Activated naive CD8-positive, alpha-beta T cell (primary cell): ENCODE measurements at regions not wholly inside any gene's neighbourhood (a gene's known extent, or its start where the extent isn't known, plus 50 kb on each side); places are given as distances from the start of the nearest gene placed in this dataset.

Experiments
- H3K27ac Mint-ChIP-seq: one replicate; pipeline ENCODE4 v1.8.0; 2021; ENCODE audit warnings: mixed read lengths
- H3K27me3 Mint-ChIP-seq: one replicate; pipeline ENCODE4 v1.8.0; 2021; ENCODE audit warnings: mixed read lengths
- H3K36me3 Mint-ChIP-seq: one replicate; pipeline ENCODE4 v1.8.0; 2021; ENCODE audit warnings: mixed read lengths
- H3K4me1 Mint-ChIP-seq: one replicate; pipeline ENCODE4 v1.8.0; 2021; ENCODE audit warnings: low read depth, mixed read lengths
- H3K4me3 Mint-ChIP-seq: one replicate; pipeline ENCODE4 v1.8.0; 2021; ENCODE audit warnings: mild to moderate bottlenecking, mixed read lengths
- H3K9me3 Mint-ChIP-seq: one replicate; pipeline ENCODE4 v1.8.0; 2021; ENCODE audit warnings: low read depth, mixed read lengths

DNA sequence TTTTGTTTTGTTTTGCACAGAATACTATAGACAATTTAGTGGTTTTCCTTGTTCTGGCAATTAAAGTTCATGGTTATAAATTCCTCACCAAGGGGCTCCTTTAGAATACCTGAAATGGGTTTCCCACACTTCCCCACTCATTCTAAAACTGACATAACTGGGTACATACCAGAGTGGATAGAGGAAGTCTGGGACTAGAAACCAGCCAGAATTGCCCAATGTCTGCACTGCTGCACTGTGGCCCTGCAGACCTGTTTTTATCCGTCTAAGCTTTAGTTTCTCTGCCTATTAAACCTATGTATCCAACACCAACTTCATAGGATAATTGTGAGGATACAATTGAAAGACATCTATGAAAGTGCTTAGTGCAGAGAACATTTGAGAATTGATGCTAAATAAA is 498.6 kb downstream of the KCTD12 start:
- Mint-ChIP-seq H3K9me3 (no peaks in the 10 kb centered on the region), H3K27ac (no peak overlapping the region), H3K27me3 (no peaks in the 10 kb centered on the region), H3K4me3 (no peak overlapping the region), H3K36me3 (no peaks in the 10 kb centered on the region), H3K4me1 (no peaks in the 10 kb centered on the region)

GRCh38 chr13:76386321-76386720 is 499.9 kb downstream of the KCTD12 start:
- Mint-ChIP-seq H3K36me3 (no peaks in the 10 kb centered on the region), H3K27ac (no peak overlapping the region), H3K4me1 (no peaks in the 10 kb centered on the region), H3K27me3 (no peaks in the 10 kb centered on the region), H3K4me3 (no peak overlapping the region), H3K9me3 (no peaks in the 10 kb centered on the region)

DNA sequence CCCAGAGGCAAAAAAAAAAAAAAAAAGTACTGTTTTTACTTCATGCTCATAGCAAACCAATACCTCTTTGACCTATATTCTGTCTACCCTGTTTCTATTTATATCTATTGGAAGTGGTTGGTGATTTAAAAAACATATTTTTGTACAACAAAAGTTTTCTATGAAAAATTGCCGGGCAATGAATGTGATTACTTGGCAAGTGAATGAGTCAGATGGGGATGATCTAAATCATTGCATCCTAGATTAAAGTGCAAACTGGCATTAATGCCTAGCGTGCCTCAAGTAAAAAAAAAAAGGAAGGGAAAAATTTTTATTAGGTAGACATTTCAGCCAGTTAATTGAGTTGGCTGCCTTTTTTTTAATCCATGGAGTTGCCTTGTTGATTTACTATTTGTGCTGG is 500.6 kb downstream of the KCTD12 start:
- no peak overlapping the region for H3K4me3 Mint-ChIP-seq
- no peaks in the 10 kb centered on the region for H3K9me3 Mint-ChIP-seq
- no peaks in the 10 kb centered on the region for H3K36me3 Mint-ChIP-seq
- no peak overlapping the region for H3K27ac Mint-ChIP-seq
- peaks cover 2% of the 10 kb centered on the region for H3K27me3 Mint-ChIP-seq
- H3K4me1 Mint-ChIP-seq = no peaks in the 10 kb centered on the region

DNA sequence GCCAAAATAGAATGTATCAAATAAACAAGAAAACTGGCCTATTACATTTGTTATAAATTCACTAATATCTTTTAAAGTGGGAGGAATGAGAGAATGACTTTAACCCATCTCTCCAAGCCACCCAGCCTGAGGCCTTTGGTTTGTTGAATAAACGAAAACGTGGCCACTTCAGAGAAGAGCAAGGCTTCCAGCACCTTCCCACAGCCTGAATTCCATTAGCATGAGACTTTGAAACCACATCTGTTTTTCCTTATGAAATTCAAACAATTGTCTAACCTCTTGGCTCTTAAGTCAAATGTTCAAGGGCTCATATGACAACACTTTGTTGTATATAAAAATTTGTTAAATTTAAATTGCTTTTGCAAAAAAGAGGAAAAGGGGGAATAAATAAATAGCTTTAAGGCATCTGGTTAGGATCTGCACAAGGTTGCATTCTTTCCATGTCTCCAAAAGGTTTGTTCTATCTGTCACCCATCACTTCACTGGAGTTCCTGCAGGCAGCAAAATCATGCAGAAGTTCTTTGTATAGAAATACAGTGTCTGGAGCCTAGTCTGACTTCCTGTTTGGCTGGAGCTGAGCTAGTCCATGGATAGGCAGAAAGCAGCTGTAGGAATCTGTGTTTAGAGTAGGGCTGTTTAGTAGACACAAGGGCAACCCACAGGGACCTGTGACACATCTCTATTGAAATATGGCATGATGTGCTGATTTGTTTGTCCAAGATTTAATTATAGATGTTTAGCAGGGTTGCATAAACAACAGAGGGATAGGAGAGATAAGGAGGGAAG is 502.3 kb downstream of the KCTD12 start:
- Mint-ChIP-seq H3K36me3 (no peaks in the 10 kb centered on the region), H3K9me3 (no peaks in the 10 kb centered on the region), H3K27ac (no peak overlapping the region), H3K4me1 (no peaks in the 10 kb centered on the region), H3K27me3 (peaks cover 2% of the 10 kb centered on the region), H3K4me3 (no peak overlapping the region)

- Mint-ChIP-seq H3K27me3 (peaks cover 5% of the 10 kb centered on the region), H3K4me3 (no peak overlapping the region), H3K4me1 (no peaks in the 10 kb centered on the region), H3K36me3 (no peaks in the 10 kb centered on the region), H3K9me3 (no peaks in the 10 kb centered on the region), H3K27ac (no peak overlapping the region)
Observed at GRCh38 chr13:76380446-76381065, 505.6 kb downstream of the KCTD12 start.

DNA sequence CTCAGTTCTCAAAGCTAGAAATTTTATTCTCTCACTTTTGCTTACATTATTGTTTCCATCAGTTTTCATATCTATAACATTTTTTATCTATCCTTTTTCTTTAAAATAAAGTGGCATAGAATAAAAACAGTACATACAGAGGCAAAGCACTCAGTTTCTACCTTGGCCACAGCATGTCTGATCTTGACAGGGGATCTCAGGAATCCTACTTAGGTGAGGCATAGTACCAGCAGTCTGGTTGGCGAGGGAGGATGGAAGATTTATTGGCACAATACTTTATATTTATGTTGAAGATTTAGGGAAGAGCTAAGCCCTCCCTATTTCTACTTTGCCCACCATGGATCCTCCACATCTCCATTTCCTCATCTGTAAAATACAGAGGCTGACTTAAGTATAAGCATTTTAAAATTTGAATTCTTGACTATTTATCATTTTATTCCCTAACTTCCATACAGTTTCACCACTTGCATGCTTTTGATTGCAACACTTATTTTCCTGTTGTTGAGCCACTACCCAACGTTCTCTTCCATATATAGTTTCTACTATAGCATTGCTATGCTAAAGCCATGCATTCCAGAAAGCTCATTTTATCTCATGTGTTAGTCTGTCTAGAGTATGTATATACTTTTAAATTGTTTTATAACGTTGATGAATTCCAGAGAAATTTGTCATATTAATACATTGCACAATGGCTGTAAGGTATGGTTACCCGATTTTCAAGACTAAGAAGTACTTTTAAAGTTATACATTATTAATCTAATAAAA is 506.7 kb downstream of the KCTD12 start:
- Mint-ChIP-seq H3K27me3 (peaks cover 5% of the 10 kb centered on the region), H3K27ac (no peak overlapping the region), H3K4me1 (no peaks in the 10 kb centered on the region), H3K9me3 (no peaks in the 10 kb centered on the region), H3K36me3 (no peaks in the 10 kb centered on the region), H3K4me3 (no peak overlapping the region)

- no peak overlapping the region for H3K4me3 Mint-ChIP-seq
- H3K36me3 Mint-ChIP-seq = no peaks in the 10 kb centered on the region
- no peak overlapping the region for H3K27ac Mint-ChIP-seq
- H3K27me3 Mint-ChIP-seq = peaks cover 5% of the 10 kb centered on the region
- H3K4me1 Mint-ChIP-seq = no peaks in the 10 kb centered on the region
- no peaks in the 10 kb centered on the region for H3K9me3 Mint-ChIP-seq
Observed at GRCh38 chr13:76378767-76379166, 507.4 kb downstream of the KCTD12 start.

DNA sequence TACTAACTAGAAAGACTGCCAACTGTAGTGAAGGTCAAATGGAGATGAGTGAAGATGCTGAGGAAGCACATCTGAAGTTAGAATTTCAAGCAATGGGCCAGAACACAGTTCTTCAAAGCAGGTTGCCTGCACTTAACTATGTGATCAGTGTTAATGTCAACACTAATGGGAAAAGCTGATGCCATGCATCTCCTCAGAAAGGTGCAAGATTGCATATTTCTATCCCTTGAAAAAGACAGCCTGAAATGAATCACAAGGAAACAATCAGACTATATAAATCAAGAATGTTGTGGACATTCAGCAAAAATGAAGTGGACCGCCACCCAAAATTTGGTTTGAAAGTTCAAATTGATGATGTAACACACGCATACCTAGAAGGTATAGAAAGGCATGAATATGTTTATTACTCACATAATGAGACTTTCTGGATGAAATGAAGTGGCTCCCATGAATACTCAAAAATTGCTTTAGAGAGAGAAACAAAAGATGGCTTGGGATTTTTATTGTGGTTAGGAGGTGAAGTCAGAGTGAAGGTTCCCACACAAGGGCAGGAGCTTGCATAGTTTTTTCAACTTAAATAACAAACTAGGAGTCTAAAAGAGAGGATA is 522.4 kb downstream of the KCTD12 start:
- no peaks in the 10 kb centered on the region for H3K36me3 Mint-ChIP-seq
- H3K4me1 Mint-ChIP-seq = no peaks in the 10 kb centered on the region
- no peaks in the 10 kb centered on the region for H3K9me3 Mint-ChIP-seq
- H3K27me3 Mint-ChIP-seq = peaks cover 4% of the 10 kb centered on the region
- H3K4me3 Mint-ChIP-seq = no peak overlapping the region
- H3K27ac Mint-ChIP-seq = no peak overlapping the region

DNA sequence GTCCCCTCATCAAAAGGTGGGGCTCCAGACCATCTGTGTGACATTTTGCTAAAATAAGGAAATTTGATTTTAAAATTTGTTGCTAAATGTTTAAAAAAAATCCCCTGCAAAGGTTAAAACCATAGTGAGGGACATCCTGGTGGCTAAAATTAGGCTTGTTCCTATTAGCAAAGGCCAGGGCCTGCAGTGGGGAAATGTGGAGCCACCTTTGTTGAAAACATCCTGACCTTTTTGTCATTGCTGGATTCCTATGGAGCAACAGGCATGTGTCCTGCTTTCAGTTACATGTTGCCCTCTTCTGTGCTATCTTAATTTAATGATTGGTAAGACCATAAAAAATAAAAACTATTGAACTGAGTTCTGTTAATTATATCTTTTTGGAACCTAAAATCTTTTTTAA is 524.3 kb downstream of the KCTD12 start:
- Mint-ChIP-seq H3K4me3 (no peak overlapping the region), H3K27me3 (peaks cover under 1% of the 10 kb centered on the region), H3K36me3 (no peaks in the 10 kb centered on the region), H3K4me1 (no peaks in the 10 kb centered on the region), H3K27ac (no peak overlapping the region), H3K9me3 (no peaks in the 10 kb centered on the region)

DNA sequence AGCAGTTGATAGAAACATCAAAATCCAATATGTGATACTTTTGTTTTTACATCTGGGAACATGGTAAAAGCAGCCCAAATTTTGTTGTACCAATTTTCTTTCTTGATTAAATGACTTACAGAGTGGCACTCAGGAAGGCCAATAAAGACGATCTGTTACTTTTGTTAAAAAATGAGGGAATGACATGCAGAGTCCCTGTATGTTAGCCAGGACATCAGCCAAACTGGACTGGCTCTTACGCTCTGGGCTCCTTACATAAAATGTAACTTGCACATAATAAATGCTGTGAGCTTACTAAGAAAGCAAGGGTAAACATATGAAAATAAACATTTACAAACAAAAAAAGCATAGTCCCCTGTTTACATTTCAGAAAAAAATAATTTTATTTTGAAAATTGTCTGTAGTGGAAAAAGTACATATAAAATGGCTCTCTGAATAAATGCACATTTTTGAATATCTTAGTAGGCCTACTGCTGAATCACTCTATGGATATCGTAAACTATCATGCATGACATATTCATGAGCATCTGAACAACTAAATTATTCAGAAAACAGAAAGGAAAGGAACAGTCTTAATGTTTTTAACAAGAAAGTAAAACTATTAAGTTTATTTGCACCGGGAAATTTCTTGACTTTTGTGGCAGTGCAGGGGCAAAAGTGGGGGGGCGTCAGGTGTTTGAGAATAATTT is 534.5 kb downstream of the KCTD12 start:
- H3K4me3 Mint-ChIP-seq = no peak overlapping the region
- no peaks in the 10 kb centered on the region for H3K4me1 Mint-ChIP-seq
- no peak overlapping the region for H3K27ac Mint-ChIP-seq
- no peaks in the 10 kb centered on the region for H3K9me3 Mint-ChIP-seq
- no peaks in the 10 kb centered on the region for H3K27me3 Mint-ChIP-seq
- no peaks in the 10 kb centered on the region for H3K36me3 Mint-ChIP-seq

DNA sequence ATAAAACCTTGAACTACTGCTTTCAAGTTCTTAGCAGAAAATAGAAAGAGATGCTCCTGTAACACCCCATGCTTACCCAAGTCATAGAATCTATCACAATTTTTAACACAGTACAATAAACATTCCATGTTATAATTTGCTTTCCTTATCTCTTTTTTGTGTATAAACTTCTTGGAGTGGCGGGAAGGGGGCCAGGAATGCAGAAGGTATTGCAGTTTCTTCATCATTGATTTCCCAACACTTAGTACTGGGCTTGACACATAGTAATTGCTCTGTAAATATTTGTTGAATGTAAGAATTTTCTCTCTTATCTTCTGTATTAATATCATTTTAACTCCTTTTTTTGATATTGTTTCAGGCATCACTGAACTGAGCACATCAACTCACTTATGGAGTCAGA is 535.8 kb downstream of the KCTD12 start:
- H3K9me3 Mint-ChIP-seq = no peaks in the 10 kb centered on the region

GRCh38 chr13:76349700-76350099 is 536.5 kb downstream of the KCTD12 start:
- Mint-ChIP-seq H3K27me3 (no peaks in the 10 kb centered on the region), H3K4me3 (no peak overlapping the region), H3K27ac (no peak overlapping the region), H3K36me3 (no peaks in the 10 kb centered on the region), H3K4me1 (no peaks in the 10 kb centered on the region), H3K9me3 (no peaks in the 10 kb centered on the region)

More for the DNA sequence above, 535.8 kb downstream of the KCTD12 start:
- no peak overlapping the region for H3K4me3 Mint-ChIP-seq
- H3K27me3 Mint-ChIP-seq = no peaks in the 10 kb centered on the region
- H3K4me1 Mint-ChIP-seq = no peaks in the 10 kb centered on the region
- no peak overlapping the region for H3K27ac Mint-ChIP-seq
- no peaks in the 10 kb centered on the region for H3K36me3 Mint-ChIP-seq

GRCh38 chr13:76339649-76340048 is 546.6 kb downstream of the KCTD12 start:
- H3K9me3 Mint-ChIP-seq = no peaks in the 10 kb centered on the region
- H3K4me3 Mint-ChIP-seq = no peak overlapping the region
- peaks cover 6% of the 10 kb centered on the region for H3K27me3 Mint-ChIP-seq
- H3K27ac Mint-ChIP-seq = no peak overlapping the region
- H3K36me3 Mint-ChIP-seq = no peaks in the 10 kb centered on the region
- H3K4me1 Mint-ChIP-seq = no peaks in the 10 kb centered on the region

GRCh38 chr13:76338003-76338402 is 548.2 kb downstream of the KCTD12 start:
- no peak overlapping the region for H3K4me3 Mint-ChIP-seq
- no peaks in the 10 kb centered on the region for H3K36me3 Mint-ChIP-seq
- H3K27me3 Mint-ChIP-seq = peaks cover 3% of the 10 kb centered on the region
- H3K4me1 Mint-ChIP-seq = no peaks in the 10 kb centered on the region
- H3K27ac Mint-ChIP-seq = no peak overlapping the region
- no peaks in the 10 kb centered on the region for H3K9me3 Mint-ChIP-seq
